Endodermal cell (in vitro differentiated cells): ENCODE measurements at regions not wholly inside any gene's neighbourhood (a gene's known extent, or its start where the extent isn't known, plus 50 kb on each side); places are given as distances from the start of the nearest gene placed in this dataset.

Source experiments
- DNase-seq: peaks from one replicate; pipeline ENCODE4 v3.0.0-alpha.2; 2017
- H3K27ac ChIP-seq: 2 replicates; pipeline ENCODE4 v1.5.1; 2013; ENCODE audit warnings: mild to moderate bottlenecking, low read depth, low read length, moderate library complexity
- H3K27me3 ChIP-seq: 2 replicates; pipeline ENCODE4 v1.6.1; 2013; ENCODE audit warnings: mild to moderate bottlenecking, low read length, moderate library complexity; ENCODE audit not compliant: insufficient read depth, control insufficient read depth, poor library complexity, severe bottlenecking
- H3K36me3 ChIP-seq: 2 replicates; pipeline ENCODE4 v1.7.0; 2013; ENCODE audit warnings: mild to moderate bottlenecking, low read length, moderate library complexity; ENCODE audit not compliant: control insufficient read depth, insufficient read depth
- H3K4me1 ChIP-seq: one replicate; pipeline ENCODE4 v1.7.0; 2013; ENCODE audit warnings: low read length; ENCODE audit not compliant: control insufficient read depth, insufficient read depth
- H3K4me3 ChIP-seq: 2 replicates; pipeline ENCODE4 v1.5.1; 2013; ENCODE audit warnings: mild to moderate bottlenecking, low read length, moderate library complexity
- H3K9ac ChIP-seq: 2 replicates; pipeline ENCODE4 v1.6.1; 2013; ENCODE audit warnings: mild to moderate bottlenecking, low read length, moderate library complexity; ENCODE audit not compliant: poor library complexity, severe bottlenecking; ENCODE audit errors: extremely low read depth
- H3K9me3 ChIP-seq: 2 replicates; pipeline ENCODE4 v1.6.1; 2013; ENCODE audit warnings: mild to moderate bottlenecking, low read length, moderate library complexity; ENCODE audit not compliant: control insufficient read depth
- H3K27ac Mint-ChIP-seq: 2 replicates; pipeline ENCODE4 v1.8.0; 2020; ENCODE audit warnings: mixed read lengths
- H3K27me3 Mint-ChIP-seq: 2 replicates; pipeline ENCODE4 v1.8.0; 2021; ENCODE audit warnings: mild to moderate bottlenecking, mixed read lengths; ENCODE audit not compliant: insufficient read depth
- H3K36me3 Mint-ChIP-seq: 2 replicates; pipeline ENCODE4 v1.8.0; 2020; ENCODE audit warnings: low read depth, mixed read lengths
- H3K4me1 Mint-ChIP-seq: 2 replicates; pipeline ENCODE4 v1.8.0; 2020; ENCODE audit warnings: mixed read lengths
- H3K4me3 Mint-ChIP-seq: 2 replicates; pipeline ENCODE4 v1.8.0; 2020; ENCODE audit warnings: mild to moderate bottlenecking, moderate library complexity, mixed read lengths
- H3K9me3 Mint-ChIP-seq: 2 replicates; pipeline ENCODE4 v1.8.0; 2020; ENCODE audit warnings: mild to moderate bottlenecking, mixed read lengths
- CTCF ChIP-seq: fragments of 200-600 bp; sonication (generic); conservative IDR thresholded peaks from 2 replicates; pipeline ENCODE4 v1.5.0; 2021; ENCODE audit warnings: antibody characterized with exemption, mild to moderate bottlenecking
- WGBS, 2 experiments: methylation state at CpG; one replicate each; pipeline versions ENCODE4 v1.1.5 to v1.1.7; 2013; ENCODE audit warnings: missing lambda C conversion rate in 2 of 2, mixed read lengths in 1 of 2; ENCODE audit not compliant: insufficient coverage in 1 of 2, insufficient read length in 1 of 2; 5-methylcytosine and 5-hydroxymethylcytosine counted together

- Histone ChIP-seq H3K4me1 (no peaks in the 10 kb centered on the region), H3K27me3 (no peaks in the 10 kb centered on the region), H3K36me3 (no peaks in the 10 kb centered on the region), H3K27ac (no peak overlapping the region), H3K9me3 (no peaks in the 10 kb centered on the region), H3K9ac (no peak overlapping the region), H3K4me3 (no peak overlapping the region)
- DNase-seq, result no peak
- TF ChIP-seq CTCF, result no peak
- Mint-ChIP-seq H3K27me3 (no peaks in the 10 kb centered on the region), H3K4me1 (no peaks in the 10 kb centered on the region), H3K27ac (no peak overlapping the region), H3K36me3 (no peaks in the 10 kb centered on the region), H3K4me3 (no peak overlapping the region), H3K9me3 (peaks cover 1% of the 10 kb centered on the region)
- WGBS, 2 experiments, result 90% methylated on average over 2 of the region's 2 CpGs; no CpG with 5 or more reads in 1 of the 2 experiments
Observed at GRCh38 chr3:180534828-180535227, 67.1 kb upstream of the TTC14 start.

- TF ChIP-seq CTCF, result no peak
- Mint-ChIP-seq H3K4me1 (no peaks in the 10 kb centered on the region), H3K4me3 (no peak overlapping the region), H3K36me3 (no peaks in the 10 kb centered on the region), H3K27ac (no peak overlapping the region), H3K9me3 (peaks cover 1% of the 10 kb centered on the region), H3K27me3 (no peaks in the 10 kb centered on the region)
- no peak overlapping the region for H3K9ac ChIP-seq
- no peaks in the 10 kb centered on the region for H3K9me3 ChIP-seq
- H3K27me3 ChIP-seq, result no peaks in the 10 kb centered on the region
- H3K4me3 ChIP-seq, result no peak overlapping the region
- no peak for DNase-seq
- H3K36me3 ChIP-seq, result no peaks in the 10 kb centered on the region
- H3K4me1 ChIP-seq, result no peaks in the 10 kb centered on the region
- no peak overlapping the region for H3K27ac ChIP-seq
Observed at GRCh38 chr3:180538493-180538892, 63.5 kb upstream of the TTC14 start.

- H3K9me3 ChIP-seq, result no peaks in the 10 kb centered on the region
- no peak overlapping the region for H3K4me3 ChIP-seq
- Mint-ChIP-seq H3K4me1 (no peaks in the 10 kb centered on the region), H3K9me3 (no peaks in the 10 kb centered on the region), H3K36me3 (no peaks in the 10 kb centered on the region), H3K27me3 (peaks cover 8% of the 10 kb centered on the region), H3K27ac (no peak overlapping the region), H3K4me3 (no peak overlapping the region)
- DNase-seq, result no peak
- TF ChIP-seq CTCF, result no peak
- no peaks in the 10 kb centered on the region for H3K36me3 ChIP-seq
- H3K27me3 ChIP-seq, result no peaks in the 10 kb centered on the region
- WGBS, 2 experiments, result 90% methylated on average over 2 of the region's 2 CpGs; no CpG with 5 or more reads in 1 of the 2 experiments
- H3K9ac ChIP-seq, result no peak overlapping the region
- no peak overlapping the region for H3K27ac ChIP-seq
- H3K4me1 ChIP-seq, result no peaks in the 10 kb centered on the region
Observed at GRCh38 chr3:180543877-180544276, 58.1 kb upstream of the TTC14 start.
